ENCODE measurements at regions not wholly inside any gene's neighbourhood (a gene's known extent, or its start where the extent isn't known, plus 50 kb on each side); places are given as distances from the start of the nearest gene placed in this dataset.

DNA sequence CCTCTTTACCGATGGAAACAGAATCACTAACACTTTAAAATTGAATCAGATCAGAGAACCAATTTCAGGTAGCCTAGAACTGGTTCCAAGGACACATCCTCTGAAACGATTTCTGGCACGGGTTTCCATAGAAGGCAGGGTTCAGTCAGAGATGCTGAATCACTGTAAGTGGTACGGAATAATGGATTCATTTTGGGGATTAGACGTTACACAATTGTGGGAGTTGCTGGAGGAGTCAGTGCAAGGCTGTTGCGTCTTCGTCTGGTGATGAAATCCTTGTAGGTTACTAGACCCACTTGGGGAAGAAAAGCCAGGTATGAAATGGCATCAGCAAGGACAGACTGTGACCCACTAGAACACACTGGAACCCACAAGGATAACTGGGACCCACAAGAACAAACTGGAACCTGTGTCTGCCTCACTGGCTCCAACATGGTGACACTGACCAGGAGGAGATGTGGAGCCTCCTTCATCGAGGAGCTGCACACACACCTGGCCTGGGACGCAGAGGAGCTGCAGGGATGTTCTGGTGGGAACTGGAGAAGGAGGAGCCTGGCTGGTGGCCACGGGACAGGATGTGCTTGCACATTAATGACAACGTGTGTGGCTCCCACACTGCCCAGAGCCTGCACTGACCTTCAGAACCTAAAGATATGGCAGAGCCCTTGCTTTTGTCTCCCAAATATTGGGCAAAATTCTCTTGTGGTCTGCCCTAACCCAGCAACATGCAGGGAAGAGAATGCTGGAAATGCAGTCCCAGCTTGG is 105.1 kb downstream of the TRAPPC11 start:
- TF ChIP-seq, protein P1, sequence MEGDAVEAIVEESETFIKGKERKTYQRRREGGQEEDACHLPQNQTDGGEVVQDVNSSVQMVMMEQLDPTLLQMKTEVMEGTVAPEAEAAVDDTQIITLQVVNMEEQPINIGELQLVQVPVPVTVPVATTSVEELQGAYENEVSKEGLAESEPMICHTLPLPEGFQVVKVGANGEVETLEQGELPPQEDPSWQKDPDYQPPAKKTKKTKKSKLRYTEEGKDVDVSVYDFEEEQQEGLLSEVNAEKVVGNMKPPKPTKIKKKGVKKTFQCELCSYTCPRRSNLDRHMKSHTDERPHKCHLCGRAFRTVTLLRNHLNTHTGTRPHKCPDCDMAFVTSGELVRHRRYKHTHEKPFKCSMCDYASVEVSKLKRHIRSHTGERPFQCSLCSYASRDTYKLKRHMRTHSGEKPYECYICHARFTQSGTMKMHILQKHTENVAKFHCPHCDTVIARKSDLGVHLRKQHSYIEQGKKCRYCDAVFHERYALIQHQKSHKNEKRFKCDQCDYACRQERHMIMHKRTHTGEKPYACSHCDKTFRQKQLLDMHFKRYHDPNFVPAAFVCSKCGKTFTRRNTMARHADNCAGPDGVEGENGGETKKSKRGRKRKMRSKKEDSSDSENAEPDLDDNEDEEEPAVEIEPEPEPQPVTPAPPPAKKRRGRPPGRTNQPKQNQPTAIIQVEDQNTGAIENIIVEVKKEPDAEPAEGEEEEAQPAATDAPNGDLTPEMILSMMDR (IDR thresholded peaks at IDR 0.05; ENCODE audit: extremely low read depth, missing control alignments): no peak

GRCh38 chr4:183765251-183765911 is 106.3 kb downstream of the TRAPPC11 start:
- DNase-seq (ENCODE audit: low spot score): no peak
- TF ChIP-seq, protein P1 (IDR thresholded peaks at IDR 0.05; ENCODE audit: extremely low read depth, missing control alignments): no peak

More for the DNA sequence above, 105.1 kb downstream of the TRAPPC11 start:
- DNase-seq (ENCODE audit: low spot score): no peak

- TF ChIP-seq, protein P1 (IDR thresholded peaks at IDR 0.05; ENCODE audit: extremely low read depth, missing control alignments): no peak
- no peak for DNase-seq (ENCODE audit: low spot score)
These were observed 107.0 kb downstream of the TRAPPC11 start for GRCh38 chr4:183766140-183766539.

GRCh38 chr4:183770906-183771305 is 111.8 kb downstream of the TRAPPC11 start:
- DNase-seq (ENCODE audit: low spot score): no peak
- TF ChIP-seq, protein P1 (IDR thresholded peaks at IDR 0.05; ENCODE audit: extremely low read depth, missing control alignments): no peak

- DNase-seq (ENCODE audit: low spot score): no peak
- TF ChIP-seq, protein P1 (IDR thresholded peaks at IDR 0.05; ENCODE audit: extremely low read depth, missing control alignments): no peak
These were observed 113.3 kb downstream of the TRAPPC11 start for GRCh38 chr4:183772361-183772760.

GRCh38 chr4:183773790-183774189 is 114.7 kb downstream of the TRAPPC11 start:
- no peak for DNase-seq (ENCODE audit: low spot score)
- TF ChIP-seq, protein P1 (IDR thresholded peaks at IDR 0.05; ENCODE audit: extremely low read depth, missing control alignments): no peak

- no peak for DNase-seq (ENCODE audit: low spot score)
- TF ChIP-seq, protein P1 (IDR thresholded peaks at IDR 0.05; ENCODE audit: extremely low read depth, missing control alignments): no peak
These were observed 121.8 kb upstream of the STOX2 start for GRCh38 chr4:183783306-183783705.
